ENCODE measurements at regions not wholly inside any gene's neighbourhood (a gene's known extent, or its start where the extent isn't known, plus 50 kb on each side); places are given as distances from the start of the nearest gene placed in this dataset.

- no peak for TF ChIP-seq ZNF462 (CRISPR knock-in tag; IDR thresholded peaks at IDR 0.05)
- TF ChIP-seq EZH2 (IDR thresholded peaks at IDR 0.05; ENCODE audit: low read depth, unreplicated experiment): no peak
- no peak for TF ChIP-seq CREB1 (CRISPR knock-in tag; IDR thresholded peaks at IDR 0.05; ENCODE audit: low read depth)
Measured at GRCh38 chr10:107647462-107647861, 483.0 kb upstream of the SORCS1 start (continued).

GRCh38 chr10:107631876-107632275 is 467.4 kb upstream of the SORCS1 start:
- Mint-ChIP-seq H3K36me3 (ENCODE audit: low read depth) (no peaks in the 10 kb centered on the region), H3K27ac (no peak overlapping the region), H3K4me3 (no peak overlapping the region), H3K4me1 (no peaks in the 10 kb centered on the region), H3K9me3 (no peaks in the 10 kb centered on the region), H3K27me3 (ENCODE audit: insufficient read depth, low read depth, poor library complexity) (peaks cover 1% of the 10 kb centered on the region)
- H3K4me2 ChIP-seq: no peak overlapping the region
- no peak overlapping the region for H3K27ac ChIP-seq (ENCODE audit: low read depth)
- no peaks in the 10 kb centered on the region; the same call in 1 of the 2 replicates for H4K20me1 ChIP-seq (replicated peaks; ENCODE audit: insufficient read depth)
- no peaks in the 10 kb centered on the region for H3K9me2 ChIP-seq (ENCODE audit: insufficient read depth)
- no peaks in the 10 kb centered on the region for H3F3A ChIP-seq (replicated peaks; ENCODE audit: low read depth)
- ATAC-seq: no peak
- no peak for DNase-seq (ENCODE audit: low spot score)
- no peaks in the 10 kb centered on the region for H3K27me3 ChIP-seq (ENCODE audit: insufficient read depth)
- no peak overlapping the region for H3K4me3 ChIP-seq
- H3K4me1 ChIP-seq (ENCODE audit: insufficient read depth): no peaks in the 10 kb centered on the region
- H3K79me2 ChIP-seq (replicated peaks; ENCODE audit: insufficient read depth): no peaks in the 10 kb centered on the region
- H3K36me3 ChIP-seq (ENCODE audit: insufficient read depth): no peaks in the 10 kb centered on the region
- H2AFZ ChIP-seq: no peak overlapping the region
- TF ChIP-seq CTCF (conservative IDR thresholded peaks at IDR 0.05; ENCODE audit: low read depth in 2 of 2) (no peak), ZNF114 (CRISPR knock-in tag; IDR thresholded peaks at IDR 0.05) (no peak), STAT1 (IDR thresholded peaks at IDR 0.05; ENCODE audit: unreplicated experiment) (no peak), ZNF462 (CRISPR knock-in tag; IDR thresholded peaks at IDR 0.05) (no peak), NANOG (IDR thresholded peaks at IDR 0.05; ENCODE audit: borderline replicate concordance) (no peak), POLR2AphosphoS5 (IDR thresholded peaks at IDR 0.05; ENCODE audit: low read depth) (no peak), EZH2phosphoT487 (IDR thresholded peaks at IDR 0.05; ENCODE audit: unreplicated experiment) (no peak), EZH2 (IDR thresholded peaks at IDR 0.05; ENCODE audit: low read depth, unreplicated experiment) (no peak)

Measured in GM23338 (cell line).